GM19438 (cell line): ENCODE measurements at regions not wholly inside any gene's neighbourhood (a gene's known extent, or its start where the extent isn't known, plus 50 kb on each side); places are given as distances from the start of the nearest gene placed in this dataset.

Experiments used
- ATAC-seq: cut with Tn5 transposase; IDR thresholded peaks from one replicate; pipeline ENCODE4 v1.9.1; 2021; ENCODE audit warnings: low read depth; ENCODE audit not compliant: unreplicated experiment

DNA sequence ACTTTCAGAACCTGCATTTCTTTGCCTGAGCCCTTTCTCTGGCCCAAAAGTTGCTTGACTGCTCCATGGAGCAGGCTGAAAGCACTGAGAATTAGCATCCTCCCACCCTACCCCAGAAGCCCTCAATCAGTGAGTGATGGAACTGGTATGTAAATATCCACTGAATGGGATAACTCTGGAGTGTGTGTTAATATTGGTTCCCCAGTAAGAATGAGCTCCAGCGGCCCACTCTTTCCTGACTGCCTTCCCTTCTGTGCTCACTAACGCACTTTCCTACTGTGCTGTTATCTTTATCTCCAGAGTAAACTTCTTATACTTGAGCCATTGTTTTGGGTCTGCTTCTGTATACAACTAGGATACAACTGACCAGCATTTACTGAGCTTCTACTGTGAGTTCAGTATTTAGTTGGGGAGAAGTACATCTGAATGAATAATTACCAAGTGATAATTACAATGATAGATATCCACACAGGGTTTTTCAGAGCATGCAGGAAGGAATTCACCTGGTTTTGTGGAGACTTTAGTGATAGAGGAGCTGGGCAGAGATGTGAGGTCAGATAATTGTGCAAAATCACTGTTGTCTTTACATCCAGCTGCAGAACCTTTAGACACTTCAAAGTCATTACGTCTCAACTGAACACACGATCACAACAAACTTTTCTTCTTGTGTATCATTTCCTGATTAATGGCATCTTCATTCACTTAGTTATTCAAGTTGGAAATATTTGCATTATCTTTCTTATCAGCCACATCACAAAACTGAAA, 149.2 kb upstream of the BTG1 start:
- no peak for ATAC-seq

DNA sequence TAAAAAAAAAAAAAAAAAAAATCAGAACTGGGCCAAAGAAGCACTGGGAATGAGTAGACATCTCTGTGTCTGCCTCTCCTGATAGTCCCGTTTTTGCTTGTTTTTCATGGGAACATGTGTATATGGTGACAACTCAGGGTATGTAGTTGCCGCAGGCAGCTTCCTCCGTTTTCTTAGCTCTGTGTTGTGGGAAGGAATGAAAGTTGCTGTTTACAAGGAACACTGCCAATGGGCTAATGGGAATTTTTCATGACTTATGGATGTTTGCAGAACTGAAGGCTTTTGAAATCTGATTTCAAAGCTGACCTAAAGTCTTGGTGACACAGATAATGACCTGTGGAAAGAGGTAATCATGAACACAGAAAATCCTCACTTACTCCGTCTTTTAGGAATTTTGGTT, 146.4 kb upstream of the BTG1 start:
- no peak for ATAC-seq

DNA sequence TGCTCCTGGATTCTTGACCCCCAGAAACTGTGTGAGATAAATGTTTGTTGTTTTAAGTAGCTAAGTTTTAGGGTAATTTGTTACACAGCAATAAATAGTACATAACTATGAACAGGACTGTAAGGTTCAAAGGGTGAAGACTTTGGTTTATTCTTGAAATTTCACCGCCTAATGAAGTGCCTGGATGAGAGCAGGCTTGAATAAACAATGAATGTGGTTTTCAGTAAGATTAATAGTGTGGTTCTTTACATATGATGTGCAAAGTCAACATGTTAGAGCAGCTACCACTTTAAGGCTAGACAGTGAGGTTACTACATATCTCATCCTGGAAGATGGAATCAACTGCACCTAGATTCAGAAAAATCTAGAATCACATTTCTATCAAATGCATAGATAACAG, 145.2 kb upstream of the BTG1 start:
- no peak for ATAC-seq

DNA sequence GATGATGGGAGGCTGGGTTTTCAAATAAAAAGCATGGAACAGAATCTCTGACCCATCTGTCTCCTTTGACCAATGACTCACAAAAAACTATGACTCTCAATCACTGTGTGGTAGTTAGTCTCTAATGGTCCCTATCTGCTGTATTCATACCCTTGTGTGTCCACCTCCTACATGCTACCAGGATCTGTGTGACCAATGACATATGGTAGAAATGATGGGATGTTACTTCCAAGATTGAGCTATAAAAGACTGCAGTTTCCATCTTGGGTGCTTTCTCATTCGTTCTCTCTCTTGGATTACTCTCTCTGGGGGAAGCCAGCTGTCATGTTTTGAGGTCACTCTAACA, 144.7 kb upstream of the BTG1 start:
- no peak for ATAC-seq

DNA sequence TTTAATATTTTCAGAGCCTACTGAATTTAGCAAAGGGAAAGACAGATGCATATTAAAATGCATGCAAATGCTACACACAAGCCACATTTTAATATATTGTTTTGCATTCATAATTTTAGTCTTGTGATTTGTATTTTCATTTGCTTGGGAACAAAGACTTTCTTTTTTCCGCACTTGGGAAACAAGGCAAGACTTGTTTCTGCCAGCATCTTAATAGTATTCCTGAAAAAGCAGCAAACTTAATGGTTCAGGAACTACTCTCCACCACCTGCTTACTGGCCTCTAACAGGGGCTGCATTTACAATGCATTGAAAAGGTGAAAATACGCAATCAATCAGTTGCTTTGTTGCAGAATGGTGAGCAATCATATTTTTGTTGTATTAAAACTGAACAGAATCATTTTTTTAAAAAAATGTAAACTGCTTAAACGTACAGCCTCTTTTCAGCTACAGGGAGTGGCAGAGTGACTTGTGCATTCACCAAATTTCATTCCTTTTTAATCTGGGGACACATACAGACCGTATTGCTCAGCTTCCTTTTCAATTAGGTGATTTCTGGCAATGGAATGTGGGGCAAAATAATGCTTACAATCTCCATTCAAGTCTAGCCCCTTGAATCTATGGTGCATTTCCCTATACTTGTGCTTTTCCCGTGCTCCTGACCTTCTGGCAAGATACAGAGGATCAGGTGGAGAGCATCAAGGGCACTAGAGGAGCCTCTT, 144.1 kb upstream of the BTG1 start:
- no peak for ATAC-seq

DNA sequence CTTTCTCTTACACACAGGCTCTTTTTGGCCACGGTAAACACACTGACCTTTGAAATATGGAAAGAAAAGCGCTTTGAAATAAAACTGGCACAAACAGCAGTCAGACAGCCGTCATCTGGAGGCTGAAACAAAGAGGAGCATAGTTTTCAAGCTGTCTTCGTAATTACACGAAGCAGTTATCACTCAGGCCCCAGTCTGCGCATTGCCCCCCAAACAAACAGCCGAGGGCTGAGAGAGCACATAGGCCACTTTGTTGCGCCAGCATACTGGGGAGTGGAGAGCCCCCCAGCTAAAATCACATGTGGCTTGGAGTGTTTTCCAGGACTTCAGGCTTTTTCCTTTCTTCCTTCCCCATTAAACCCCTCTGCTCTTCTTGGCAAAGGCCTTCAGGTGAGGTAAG, 142.9 kb upstream of the BTG1 start:
- ATAC-seq, result no peak

DNA sequence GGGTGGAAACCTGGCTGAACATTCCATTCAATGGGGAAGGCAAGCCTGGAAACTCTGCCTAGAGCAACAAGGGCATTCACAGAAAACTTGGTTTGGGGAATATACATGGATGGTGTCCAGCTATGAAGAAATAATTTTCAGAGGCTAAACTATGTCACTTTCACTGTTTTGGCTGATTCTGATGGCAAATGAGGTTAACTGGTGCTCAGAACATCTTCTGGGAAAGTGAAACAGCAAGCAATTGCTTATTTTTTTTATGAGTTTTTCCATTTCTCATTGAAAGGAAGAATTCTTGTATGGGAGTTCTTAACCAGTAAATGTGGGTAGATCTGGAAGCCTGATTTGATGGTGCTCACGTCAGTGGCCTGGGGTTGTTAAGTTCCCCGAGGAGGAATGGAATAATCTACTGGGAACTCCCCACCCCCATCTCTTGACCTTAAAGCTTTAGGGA, 132.8 kb upstream of the BTG1 start:
- no peak for ATAC-seq

DNA sequence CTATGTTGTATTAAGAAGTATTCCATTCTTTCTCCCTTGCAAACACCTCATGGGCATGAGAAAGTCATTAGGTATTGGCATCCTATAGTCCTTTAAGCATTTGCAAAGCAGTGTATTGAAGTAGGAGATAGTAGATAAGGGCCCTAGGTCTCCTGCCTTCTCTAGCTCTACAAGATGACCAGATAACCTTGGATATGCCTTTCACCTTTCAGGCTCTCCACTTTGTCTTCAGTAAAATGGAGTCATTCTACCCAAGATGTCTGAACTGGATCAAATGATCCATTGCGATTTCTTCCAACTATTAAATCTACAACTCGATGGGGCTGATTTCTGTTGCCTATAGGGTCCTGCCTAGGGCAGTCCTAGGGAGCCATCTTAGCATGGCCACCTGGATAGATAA, 132.1 kb upstream of the BTG1 start:
- ATAC-seq, result no peak

DNA sequence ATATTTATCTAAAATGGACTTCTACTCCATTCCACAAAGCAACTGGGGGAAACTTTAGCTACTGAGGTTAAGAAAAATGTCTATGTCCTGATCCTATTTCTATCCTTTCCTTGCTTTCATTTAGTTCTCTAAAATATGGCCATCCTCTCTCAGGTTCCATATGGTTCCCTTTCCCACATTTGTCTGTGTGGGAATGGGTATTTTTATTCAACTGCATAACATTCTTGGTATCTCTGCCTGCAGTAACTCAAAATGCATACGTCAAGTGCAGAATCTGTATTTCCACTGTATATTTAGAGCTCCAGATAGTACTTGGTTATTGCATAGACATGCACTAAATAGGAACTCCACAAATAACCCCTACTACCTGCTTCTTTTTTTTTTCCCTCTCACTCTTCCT, 130.6 kb upstream of the BTG1 start:
- ATAC-seq, result no peak

DNA sequence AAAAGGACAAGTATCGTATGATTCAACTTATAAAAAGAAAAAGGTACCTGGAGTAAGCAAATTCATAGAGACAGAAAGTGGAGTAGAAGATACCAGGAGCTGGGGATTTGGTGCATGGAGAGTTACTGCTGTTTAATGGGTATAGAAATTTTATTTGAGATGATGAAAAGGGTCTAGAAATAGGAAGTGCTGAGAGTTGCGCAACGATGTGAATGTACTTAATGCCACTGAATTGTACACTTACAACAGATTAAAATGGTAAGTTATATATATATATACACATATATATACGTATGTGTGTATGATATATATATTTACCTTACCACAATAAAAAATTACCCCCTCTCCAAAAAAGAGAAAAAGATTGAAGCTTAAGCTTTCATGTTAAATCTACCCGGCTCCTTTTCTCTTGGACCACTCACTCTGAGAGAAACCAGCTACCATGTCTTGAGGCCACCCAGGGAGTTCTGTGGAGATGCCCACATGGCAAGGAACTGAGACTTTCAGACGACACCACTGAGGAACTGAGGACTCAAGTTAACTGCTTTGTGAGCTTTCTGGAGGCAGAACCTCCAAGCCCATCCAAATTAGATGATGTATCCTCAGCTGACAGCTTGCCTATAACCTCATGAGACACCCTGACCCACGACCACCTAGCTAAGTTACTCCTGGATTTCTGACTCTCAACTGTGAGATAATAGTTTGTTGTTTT, 130.0 kb upstream of the BTG1 start:
- no peak for ATAC-seq

DNA sequence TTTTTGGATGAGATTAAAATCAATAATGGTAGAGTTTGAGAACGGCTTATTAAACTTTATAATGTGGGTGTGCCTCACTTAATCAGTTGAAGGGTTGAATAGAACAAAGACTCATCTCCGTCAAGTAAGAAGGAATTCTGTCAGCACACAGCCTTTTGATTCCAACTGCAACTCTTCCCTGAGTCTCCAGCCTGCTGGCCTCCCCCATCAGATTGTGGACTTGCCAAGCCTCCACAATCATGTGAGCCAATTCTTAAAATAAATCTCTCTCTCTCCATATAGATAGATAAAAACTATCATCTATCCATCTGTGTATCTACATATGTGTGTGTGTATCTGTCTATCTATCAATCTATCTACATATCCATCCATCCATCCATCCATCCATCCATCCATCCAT, 127.4 kb upstream of the BTG1 start:
- ATAC-seq, result no peak

DNA sequence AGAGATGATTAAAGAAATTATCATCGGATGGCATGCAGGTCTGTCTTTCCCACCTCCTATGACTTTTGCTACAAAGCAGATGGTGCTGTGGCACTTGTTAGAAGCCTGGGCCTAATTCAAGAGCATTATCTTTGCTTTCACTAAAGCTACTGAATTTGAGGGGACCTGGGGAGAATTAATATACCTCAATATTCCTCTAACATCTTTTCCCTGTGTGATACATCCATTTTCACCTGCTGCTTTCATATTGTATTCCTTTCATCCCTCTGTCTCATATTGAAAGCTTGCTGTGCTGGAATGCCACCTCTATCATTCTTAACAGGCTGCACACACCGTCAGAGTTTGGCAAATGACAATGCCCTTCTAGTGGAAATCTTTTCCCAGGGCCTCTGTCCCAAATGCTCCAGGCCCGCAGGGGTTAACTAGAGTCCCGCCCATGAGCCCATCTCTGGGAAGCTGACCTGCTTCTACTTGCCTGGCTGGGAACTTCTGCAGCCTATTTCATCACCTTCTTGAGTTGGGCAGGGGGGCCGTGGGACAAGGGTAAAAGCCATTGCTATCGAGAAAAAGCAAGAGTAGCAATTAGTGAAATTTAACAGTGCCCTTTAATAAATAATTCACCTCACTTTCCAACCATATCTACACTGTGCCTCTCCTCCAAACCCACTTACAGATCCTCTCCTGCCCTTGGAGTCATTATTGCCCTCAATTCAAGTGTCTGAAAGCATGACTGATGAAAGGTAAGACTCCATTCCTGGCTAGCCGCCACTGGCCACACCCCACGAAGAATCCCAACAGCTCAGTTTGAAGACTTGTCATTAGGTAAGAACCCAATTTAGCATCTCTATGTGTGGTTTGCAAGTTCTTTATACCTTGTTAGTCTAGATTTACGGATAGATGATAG, 126.7 kb upstream of the BTG1 start:
- no peak for ATAC-seq

DNA sequence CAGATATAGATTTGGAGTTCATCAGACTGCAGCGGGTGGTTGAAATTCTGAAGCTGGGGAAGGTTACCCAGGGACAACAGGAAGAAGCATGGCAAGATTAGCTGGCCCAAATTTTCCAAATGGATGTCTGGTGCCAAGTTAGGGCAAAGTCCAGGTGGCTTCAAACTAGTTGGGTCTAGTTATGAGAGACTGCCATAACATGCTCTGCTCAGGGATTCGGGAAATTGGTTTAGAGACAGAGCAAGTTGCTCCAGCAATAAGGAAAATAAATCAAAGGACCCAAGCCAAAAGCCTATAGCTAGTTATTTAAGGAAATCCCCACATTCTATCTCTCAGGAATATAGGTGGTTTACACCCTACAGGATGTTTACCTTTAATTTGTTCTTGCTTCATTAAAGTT, 125.7 kb upstream of the BTG1 start:
- ATAC-seq, result no peak

DNA sequence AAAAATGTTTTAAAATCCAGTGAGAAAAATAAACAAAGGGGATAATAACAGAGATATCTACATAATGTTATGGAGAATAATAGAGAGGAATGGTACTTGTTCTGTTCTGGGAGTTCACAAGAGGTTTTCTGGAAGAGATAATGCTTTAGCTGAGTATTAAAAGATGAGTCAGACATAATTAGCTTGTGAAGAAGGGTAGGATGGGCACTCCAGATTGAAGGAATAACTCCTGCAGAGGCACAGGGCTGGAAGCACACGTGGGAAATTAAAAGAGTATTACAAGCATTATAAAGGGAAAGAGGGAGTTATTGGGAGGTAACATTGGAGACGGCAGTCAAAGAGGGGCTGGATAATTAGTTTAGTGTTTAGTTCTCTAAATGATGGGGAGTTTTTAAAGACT, 124.9 kb upstream of the BTG1 start:
- no peak for ATAC-seq

DNA sequence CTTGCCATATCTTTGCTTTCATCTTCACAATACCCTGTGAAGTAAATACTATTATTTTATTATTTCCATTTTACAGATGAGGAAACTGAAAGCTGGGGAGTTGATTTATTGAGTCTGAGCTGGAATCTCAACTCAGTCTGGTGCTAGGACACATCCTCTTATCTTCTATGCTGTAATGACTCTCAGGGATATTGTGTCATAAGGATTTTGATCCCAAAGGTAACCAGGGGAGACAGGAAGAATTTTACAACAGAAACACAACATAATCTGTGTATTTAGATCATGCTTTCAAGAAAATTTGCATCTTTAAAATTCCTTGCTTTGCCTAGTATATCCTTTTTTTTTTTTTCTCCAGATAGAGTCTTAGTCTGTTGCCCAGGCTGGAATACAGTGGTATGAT, 123.3 kb upstream of the BTG1 start:
- no peak for ATAC-seq

DNA sequence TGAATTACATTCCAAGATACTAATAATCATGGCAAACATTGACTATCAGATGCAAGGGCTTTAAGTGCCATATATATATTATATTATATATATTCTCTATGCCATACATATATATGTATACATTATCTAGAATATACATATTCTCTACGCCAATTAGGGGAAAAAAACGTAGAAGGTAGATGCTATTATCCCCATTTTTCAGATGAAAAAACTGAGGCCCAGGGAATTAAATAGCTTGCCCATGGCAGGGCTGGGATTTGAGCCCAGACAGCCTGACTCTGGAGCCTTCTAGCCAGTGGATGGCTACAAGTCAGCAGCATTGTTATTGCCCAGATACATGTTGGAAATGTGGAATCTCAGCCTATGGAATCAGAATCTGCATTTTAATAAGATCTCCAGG, 116.0 kb upstream of the BTG1 start:
- no peak for ATAC-seq

DNA sequence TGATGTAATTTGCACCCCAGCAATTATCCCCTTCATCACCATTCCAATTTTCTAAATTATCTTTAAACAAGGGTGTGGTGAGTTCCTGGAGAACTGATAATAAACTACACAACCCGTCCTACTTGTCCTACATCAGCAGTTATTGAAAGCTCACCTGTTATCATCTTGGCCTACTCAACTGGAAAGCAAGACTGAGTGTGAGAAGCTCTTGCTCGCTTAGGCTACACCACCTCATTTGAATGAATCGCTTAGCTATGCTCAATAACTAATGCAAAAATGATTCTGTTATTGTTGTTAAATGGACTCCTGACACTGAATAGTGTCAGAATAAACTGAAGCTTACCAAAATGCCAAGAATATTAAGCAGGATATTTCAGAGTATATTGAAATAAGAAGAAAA, 115.4 kb upstream of the BTG1 start:
- ATAC-seq, result no peak

DNA sequence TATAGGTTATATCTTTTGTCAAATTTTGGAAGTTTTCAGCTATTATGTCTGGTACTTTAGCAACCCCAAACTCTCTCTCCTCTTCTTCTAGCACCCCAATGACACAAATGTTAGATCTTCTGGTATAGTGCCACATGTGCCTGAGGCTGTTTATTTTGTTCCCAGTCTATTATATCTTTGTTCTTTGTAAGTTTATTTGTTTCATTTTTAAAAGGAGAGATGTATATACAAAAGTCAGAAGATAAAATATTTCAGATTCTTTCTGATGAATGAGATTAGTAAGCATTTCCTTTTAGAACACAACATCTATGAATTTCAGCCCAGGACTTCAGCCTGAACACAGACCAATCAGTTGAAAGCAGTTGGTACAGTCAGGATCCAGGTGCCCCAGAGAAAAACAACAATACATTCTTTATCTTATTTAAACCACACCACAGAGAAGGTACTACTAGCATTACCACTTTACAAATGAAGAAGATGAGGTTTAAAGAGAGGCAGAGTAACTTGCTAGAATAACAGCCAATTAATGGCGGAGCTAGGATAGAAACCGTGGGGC, 114.1 kb upstream of the BTG1 start:
- ATAC-seq, result no peak

DNA sequence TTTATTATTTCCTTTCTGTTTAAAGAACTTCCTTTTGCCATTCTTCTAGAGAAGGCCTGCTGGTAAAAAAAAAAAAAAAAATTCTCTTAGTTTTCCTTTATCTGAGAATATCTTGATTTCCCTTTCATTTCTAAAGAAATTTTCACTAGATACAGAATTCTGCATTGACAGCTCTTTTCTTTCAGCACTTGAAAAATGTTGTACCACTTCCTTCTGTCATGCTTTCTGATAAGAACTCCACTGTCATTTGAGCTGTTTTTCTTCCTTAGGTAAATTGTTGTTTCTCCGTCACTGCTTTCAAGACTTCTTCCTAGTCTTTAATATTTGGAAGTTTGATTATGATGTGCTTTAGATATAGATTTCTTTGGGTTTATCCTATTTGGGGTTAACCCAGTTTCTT, 113.6 kb upstream of the BTG1 start:
- ATAC-seq, result no peak

DNA sequence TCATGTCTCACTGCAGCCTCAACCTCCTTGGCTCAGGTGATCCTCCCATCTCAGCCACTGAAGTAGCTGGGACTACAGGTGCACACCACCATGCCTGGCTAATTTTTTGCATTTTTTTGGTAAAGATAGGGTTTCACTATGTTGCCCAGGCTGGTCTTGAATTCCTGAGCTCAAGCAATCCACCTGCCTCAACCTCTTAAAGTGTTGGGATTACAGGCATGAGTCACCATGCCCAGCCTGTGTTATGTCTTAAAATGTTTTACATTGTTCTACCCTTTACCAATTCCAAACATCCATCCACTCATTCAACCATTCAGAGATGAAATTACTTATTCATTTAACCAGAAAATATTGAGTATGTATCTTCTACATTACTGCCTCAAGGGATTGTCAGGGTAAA, 111.6 kb upstream of the BTG1 start:
- no peak for ATAC-seq

DNA sequence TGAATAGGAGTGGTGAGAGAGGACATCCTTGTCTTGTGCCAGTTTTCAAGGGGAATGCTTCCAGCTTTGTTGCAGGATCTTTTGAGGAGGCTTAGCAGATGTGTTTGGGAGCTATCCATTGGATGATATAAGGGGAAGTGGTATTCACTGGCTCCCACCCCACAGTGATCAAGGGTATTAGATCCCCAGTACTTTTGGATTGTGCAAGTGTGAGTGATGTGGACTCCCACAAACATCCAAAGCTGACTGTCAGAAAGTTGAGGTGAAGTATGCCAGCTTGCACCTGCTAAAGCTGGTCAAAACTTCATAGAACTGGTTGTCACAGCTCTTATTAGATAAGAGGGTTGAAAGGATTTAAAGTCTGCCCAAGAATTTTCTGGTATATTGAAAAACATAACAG, 110.1 kb upstream of the BTG1 start:
- no peak for ATAC-seq
